Right cardiac atrium (tissue), 5 donors: ENCODE measurements at regions not wholly inside any gene's neighbourhood (a gene's known extent, or its start where the extent isn't known, plus 50 kb on each side); places are given as distances from the start of the nearest gene placed in this dataset.

Experiments used
- ATAC-seq, 2 donors: fragments of 200-7000 bp; cut with Tn5 transposase; one replicate each; pipeline versions ENCODE4 v1.8.0 to v1.9.1; 2020; ENCODE audit warnings: moderate library complexity in 2 of 2, mild to moderate bottlenecking in 1 of 2
- DNase-seq, 3 donors: peaks; one replicate each; pipeline ENCODE4 v3.0.0-alpha.2; 2020
- H3K27ac ChIP-seq: one replicate; pipeline ENCODE4 v1.5.1; 2013; ENCODE audit warnings: mild to moderate bottlenecking, low read length, control low read depth, moderate library complexity
- H3K27me3 ChIP-seq: one replicate; pipeline ENCODE4 v1.6.1; 2013; ENCODE audit not compliant: control insufficient read depth, insufficient read depth
- H3K4me1 ChIP-seq: one replicate; pipeline ENCODE4 v1.6.1; 2013; ENCODE audit warnings: low read length; ENCODE audit not compliant: control insufficient read depth, insufficient read depth
- H3K4me3 ChIP-seq: one replicate; pipeline ENCODE4 v1.5.1; 2013; ENCODE audit warnings: low read length, control low read depth
- H3K9me3 ChIP-seq: one replicate; pipeline ENCODE4 v1.6.1; 2013; ENCODE audit warnings: low read length; ENCODE audit not compliant: control insufficient read depth
- WGBS: extraction: QIAGEN DNeasy Blood & Tissue Kit; methylation state at CpG from one replicate; pipeline ENCODE4 v1.1.7; 2013; 5-methylcytosine and 5-hydroxymethylcytosine counted together
- intact Hi-C, 4 donors: fragments of 100-400 bp; cut with DNase I; formaldehyde crosslinking; loops; one replicate each; pipeline versions ENCODE4 v1.11.0 to v1.14.0; 2022 to 2023
- donor health status: healthy with polysubstance abuse.
- donor health status: DM: no; HTN: yes; CAD: no.
- donor health status: DM: no; HTN: no; CAD: no.
- donor health status: DM: no; HTN: yes; CAD: no; lungs with severe emphysema.
- donor health status: DM: yes; HTN: yes; CAD: no.

DNA sequence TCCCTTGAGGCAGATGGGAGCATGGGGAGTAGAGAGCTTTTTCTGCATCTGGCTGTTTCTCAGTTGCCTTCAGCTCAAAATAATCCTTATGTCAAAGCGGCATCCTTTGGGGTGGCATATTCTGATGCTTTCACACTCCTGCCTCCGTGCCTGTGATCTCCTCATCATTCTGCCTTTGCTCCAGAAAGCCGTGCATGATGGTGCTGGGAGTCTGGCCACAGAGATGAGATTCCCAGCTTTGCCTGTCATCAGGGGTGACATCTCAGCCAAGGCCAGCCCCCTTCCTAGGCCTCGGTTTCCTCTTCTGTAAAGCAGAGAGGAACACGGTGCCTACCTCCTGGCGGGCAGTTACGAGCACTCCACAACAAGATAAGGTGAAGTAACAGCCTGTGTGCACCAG lies 96.3 kb upstream of the ALDH1A3 start:
- intact Hi-C loops, result no loop called here
- no peaks in the 10 kb centered on the region for H3K4me1 ChIP-seq
- no peak overlapping the region for H3K27ac ChIP-seq
- ATAC-seq (no peak), DNase-seq (no peak)
- WGBS, result 84% methylated on average over 7 of the region's 7 CpGs
- H3K9me3 ChIP-seq, result no peaks in the 10 kb centered on the region
- no peak overlapping the region for H3K4me3 ChIP-seq
- no peaks in the 10 kb centered on the region for H3K27me3 ChIP-seq

DNA sequence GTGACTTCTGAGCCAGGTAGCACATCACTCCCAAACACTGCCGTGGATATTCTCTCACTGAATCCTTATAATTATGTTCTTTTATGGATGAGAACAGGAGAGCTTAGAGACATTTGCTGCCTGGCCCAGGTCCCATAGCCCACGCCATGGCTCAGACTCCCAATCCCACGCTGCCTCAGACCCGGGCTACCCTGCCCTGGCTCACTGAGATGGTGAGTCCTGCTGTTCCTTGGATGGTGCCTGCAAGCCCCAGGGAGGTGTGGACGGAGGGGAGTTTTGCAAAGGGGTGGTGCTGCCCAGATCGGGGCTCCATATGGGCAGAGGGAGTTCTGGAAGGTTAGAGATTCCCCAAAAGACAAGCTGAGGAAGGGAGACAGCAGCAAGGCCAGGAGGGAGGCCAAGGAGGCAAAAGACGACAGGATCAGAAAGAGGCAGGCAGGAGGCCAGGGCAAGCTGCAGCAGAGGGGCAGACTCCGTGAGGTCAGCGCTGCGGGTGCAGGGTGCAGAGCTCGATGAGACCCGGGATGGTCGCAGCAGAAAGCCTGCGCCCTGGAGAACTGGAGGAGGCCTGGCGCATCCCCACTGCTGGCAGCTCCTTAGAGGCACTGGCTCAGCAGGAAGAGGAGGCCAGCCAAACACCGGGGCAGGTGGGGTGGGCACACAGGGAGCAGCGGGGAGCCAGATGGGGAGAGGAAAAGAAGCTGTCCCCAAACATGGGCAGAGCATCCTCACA lies 95.7 kb upstream of the ALDH1A3 start:
- 85% methylated on average over 17 of the region's 17 CpGs for WGBS
- intact Hi-C loops, result no loop called here
- DNase-seq (no peak), ATAC-seq (no peak)
- Histone ChIP-seq H3K27ac (no peak overlapping the region), H3K9me3 (no peaks in the 10 kb centered on the region), H3K4me1 (no peaks in the 10 kb centered on the region), H3K4me3 (no peak overlapping the region), H3K27me3 (no peaks in the 10 kb centered on the region)

DNA sequence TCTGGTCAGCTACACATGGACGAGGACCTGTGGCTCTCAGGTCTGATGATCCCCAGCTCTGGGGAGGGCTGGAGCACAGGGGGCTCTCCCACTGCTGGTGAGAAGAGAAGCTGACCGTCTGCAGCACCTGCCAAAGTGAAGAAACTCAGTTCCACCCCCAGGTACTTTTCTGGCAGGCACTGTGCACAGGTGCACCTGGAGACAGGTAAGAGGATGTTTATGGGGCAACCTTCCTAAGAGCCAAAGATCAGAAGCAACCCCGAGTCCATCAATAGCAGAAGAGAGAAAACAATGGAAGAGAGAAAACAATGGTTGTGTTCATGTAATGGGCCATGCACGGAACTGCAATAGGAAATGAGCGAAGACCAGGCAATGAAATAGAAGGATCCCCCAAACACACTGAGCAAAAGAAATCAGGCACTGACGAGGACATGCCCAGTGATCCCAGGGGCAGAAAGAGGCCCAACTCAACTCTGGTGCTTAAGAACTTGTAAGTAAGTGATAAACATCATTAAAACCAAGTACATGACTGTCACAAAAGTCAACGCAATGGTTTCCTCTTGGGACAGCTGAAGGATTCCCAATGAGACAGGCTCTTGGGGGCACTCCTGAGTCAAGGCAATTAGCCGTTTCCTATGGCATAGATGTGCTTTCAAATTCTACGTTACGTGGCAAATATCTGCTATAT lies 95.0 kb upstream of the ALDH1A3 start:
- H3K9me3 ChIP-seq, result no peaks in the 10 kb centered on the region
- no peak overlapping the region for H3K4me3 ChIP-seq
- DNase-seq (no peak), ATAC-seq (no peak)
- intact Hi-C loops, result no loop called here
- no peaks in the 10 kb centered on the region for H3K27me3 ChIP-seq
- H3K27ac ChIP-seq, result no peak overlapping the region
- WGBS, result 87% methylated on average over 10 of the region's 10 CpGs
- H3K4me1 ChIP-seq, result no peaks in the 10 kb centered on the region

DNA sequence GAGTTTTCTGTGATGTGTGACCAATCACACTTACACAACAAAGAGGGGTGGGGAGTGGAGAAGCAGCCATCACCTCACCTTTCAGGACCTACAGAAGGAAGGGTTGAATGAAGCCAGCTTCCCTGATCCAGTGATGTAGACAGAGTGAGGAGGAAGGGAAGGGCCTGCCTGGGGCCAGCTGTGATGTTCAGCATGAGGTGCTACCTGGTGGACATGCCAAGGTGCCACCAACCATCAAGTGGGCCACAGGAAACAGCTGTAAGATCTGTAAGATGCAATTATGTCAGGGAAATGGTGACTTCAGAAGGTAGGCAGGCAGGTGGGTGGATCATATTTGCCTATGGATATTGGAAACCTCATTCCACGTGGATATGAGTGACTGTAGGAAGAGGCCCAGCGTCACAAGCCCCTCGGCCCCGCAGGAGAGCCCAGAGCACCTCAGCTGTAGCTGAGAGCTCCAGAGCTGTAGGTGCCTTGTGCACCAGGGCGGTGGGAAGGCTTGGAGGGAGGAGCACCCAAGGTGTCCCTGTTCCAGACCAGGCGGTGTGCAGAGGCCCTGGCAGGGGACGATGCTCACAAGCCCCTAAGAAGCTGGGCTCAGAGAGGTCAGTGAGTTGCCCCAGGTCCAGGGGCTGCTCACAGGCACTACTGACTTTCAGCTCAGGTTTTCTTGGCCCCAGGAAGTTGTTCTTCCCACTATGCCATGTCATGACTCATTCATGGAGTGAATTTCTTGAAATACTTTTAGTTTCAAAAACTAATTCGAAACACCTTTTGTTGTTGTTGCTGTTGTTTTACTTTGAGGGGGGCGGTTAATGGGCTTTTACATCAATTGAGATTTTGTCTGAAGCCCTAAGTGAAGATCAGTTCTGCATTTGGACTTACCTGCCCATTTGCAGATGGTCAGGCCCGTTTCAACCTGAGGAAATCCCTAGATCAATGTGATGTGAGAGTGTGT lies 94.2 kb upstream of the ALDH1A3 start:
- Histone ChIP-seq H3K4me3 (no peak overlapping the region), H3K9me3 (no peaks in the 10 kb centered on the region), H3K27me3 (no peaks in the 10 kb centered on the region), H3K4me1 (no peaks in the 10 kb centered on the region), H3K27ac (no peak overlapping the region)
- intact Hi-C loops, result no loop called here
- ATAC-seq (no peak), DNase-seq (no peak)
- 91% methylated on average over 10 of the region's 10 CpGs for WGBS

DNA sequence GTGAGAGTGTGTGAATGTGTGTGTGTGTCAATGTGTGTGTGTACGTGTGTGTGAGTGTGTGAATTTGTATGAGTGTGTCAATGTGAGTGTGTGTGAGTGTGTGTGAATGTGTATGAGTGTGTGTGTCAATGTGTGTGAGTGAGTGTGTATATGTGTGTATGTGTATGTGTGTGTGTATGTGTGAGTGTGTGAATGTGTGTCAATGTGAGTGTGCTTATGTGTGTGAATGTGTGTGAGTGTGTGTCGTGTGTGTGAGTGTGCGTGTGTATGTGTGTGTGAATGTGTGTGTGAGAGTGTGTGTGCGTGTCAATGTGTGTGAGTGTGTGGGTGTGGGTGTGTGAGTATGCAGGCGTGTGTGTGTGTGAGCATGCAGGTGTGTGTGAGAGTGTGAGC lies 93.5 kb upstream of the ALDH1A3 start:
- H3K9me3 ChIP-seq, result no peaks in the 10 kb centered on the region
- intact Hi-C loops, result no loop called here
- ATAC-seq (no peak), DNase-seq (no peak)
- H3K27ac ChIP-seq, result no peak overlapping the region
- 92% methylated on average over 5 of the region's 5 CpGs for WGBS
- no peaks in the 10 kb centered on the region for H3K27me3 ChIP-seq
- no peak overlapping the region for H3K4me3 ChIP-seq
- no peaks in the 10 kb centered on the region for H3K4me1 ChIP-seq

DNA sequence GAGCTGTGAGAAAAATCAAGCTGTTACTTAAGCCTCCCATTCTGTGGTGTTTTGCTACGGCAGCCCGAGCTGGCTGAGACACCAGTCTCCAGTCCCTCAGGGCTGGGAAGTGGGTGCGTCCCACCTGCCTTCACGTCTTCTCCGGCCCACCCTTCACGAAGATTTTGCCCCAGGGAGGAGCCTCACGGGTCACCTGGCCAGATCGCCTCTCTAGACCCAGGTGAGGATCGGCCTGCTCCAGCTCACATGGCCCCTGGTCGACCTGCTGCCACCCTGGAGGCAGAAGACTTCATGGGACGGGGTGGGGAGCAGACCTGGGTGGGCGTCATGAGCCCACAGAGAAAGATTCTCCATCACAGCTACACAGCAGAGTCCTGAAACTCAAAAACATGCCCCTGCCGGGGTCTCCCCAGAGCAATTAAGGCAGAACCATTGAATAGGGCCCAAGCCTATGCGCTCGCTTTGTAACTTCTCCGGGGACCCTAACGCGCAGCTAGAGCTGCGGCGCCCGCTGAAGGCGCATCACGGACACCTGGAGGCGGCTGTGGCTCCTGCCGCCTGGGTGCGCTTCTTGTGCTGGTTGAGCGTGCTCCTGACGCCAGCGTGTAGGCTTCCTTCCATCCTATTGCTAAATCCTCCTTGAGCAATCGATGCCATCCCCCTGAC lies 92.6 kb upstream of the ALDH1A3 start:
- WGBS, result 91% methylated on average over 30 of the region's 30 CpGs
- no peak for ATAC-seq
- no peaks in the 10 kb centered on the region for H3K4me1 ChIP-seq
- H3K4me3 ChIP-seq, result no peak overlapping the region
- no peak overlapping the region for H3K27ac ChIP-seq
- no peak for DNase-seq
- no peaks in the 10 kb centered on the region for H3K9me3 ChIP-seq
- no peaks in the 10 kb centered on the region for H3K27me3 ChIP-seq
- intact Hi-C loops, result no loop called here

DNA sequence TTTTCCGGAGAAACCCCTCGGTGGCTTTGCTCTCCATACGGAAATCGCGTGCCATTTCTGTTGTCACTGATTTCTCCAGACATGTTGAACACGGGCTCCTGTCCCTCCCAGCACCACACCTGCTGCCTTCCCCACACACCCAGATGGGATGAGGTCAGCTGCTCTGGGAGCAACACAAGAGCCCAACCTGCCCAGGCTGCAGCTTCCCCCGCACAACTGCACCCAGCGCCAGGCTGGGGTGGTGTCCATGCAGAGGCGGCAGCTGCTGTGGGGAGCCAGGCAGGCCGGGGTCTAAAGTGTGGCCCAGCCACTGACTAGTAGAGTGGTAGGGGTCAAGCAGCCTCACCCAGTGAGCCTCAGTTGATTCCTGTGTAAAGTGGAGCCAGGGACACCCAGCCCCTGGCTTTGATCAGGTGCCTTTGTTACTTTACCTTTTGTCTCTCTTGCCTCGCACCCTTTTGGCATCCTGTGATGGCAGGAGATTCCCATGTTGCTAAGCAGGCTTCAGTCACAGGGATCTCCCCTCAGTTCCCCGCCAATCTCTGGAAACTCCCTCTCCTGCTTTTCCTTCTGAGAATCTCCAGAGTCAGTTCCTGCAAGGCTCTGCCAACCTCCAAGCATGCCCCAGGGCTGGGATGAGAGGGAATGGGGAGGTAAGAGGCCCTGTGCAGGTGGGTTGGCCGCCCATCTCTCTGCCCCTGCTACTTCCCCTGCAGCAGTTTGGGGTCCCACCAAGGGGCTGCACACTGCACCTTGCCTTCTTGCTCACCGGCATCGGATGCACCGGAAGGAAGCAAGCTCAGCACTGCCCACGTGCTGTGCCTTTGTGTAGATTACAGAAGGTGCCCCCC lies 91.8 kb upstream of the ALDH1A3 start:
- H3K9me3 ChIP-seq, result no peaks in the 10 kb centered on the region
- ATAC-seq (no peak), DNase-seq (no peak)
- 78% methylated on average over 17 of the region's 17 CpGs for WGBS
- H3K27ac ChIP-seq, result no peak overlapping the region
- H3K4me1 ChIP-seq, result no peaks in the 10 kb centered on the region
- no peak overlapping the region for H3K4me3 ChIP-seq
- intact Hi-C loops, result no loop called here
- no peaks in the 10 kb centered on the region for H3K27me3 ChIP-seq

DNA sequence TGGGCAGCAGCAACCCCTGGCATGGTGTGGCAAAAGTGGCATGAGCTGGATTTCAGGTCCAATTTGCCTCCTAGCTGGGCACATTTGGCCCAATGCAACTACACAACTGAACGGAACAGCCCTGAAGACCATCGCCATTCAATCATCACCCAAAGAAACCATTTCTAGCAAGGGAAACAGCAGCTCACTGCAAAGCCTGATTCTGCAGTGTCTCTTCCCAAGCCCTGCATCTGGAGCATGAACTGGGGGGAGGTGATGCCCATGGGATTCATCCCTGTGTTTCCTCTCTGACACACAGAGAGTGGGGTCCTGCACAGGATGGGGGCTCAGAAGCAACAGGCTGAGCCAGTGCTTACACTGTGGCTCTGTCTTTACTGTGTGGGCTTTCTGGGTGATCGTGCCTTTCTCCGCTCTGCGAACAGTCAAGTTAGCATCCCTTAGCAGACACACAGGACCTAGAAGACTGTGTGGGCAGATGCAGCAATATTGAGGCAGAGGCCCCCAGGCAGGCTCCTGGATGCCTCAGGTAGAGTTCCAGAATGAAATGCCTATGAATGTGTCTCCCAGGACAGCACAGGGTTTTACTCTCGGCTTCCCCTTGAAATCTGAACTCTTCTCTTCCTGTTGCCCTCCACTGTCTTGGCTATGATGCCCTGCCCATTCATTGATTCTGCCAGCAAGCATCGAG lies 91.1 kb upstream of the ALDH1A3 start:
- no peak overlapping the region for H3K27ac ChIP-seq

DNA sequence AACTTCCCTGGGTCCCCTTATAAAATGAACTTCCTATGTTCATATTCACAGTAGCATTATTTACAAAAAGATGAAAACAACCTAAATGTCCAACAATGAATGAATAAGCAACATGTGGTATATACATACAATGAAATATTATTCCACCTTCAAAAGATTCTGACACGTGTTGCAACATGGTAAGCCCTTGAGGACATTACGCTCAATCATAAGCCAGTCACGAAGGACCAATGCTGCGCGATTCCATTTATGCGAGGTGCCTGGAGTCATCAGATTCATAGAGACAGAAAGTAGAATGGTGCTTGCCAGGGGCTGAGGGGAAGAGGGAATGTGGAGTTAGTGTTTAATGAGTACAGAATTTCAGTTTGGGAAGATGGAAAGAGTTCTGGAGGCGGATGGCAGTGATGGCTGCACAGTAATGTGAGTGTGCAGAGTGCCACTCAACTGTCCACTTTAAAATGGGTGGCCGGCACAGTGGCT lies 88.8 kb upstream of the ALDH1A3 start:
- H3K27ac ChIP-seq, result no peak overlapping the region
- no peaks in the 10 kb centered on the region for H3K9me3 ChIP-seq
- DNase-seq, result no peak
- WGBS, result 95% methylated on average over 8 of the region's 8 CpGs
- no peaks in the 10 kb centered on the region for H3K27me3 ChIP-seq
- no peak overlapping the region for H3K4me3 ChIP-seq
- no peaks in the 10 kb centered on the region for H3K4me1 ChIP-seq
- intact Hi-C loops, result no loop called here
- no peak for ATAC-seq

More for the DNA sequence above, 91.1 kb upstream of the ALDH1A3 start:
- intact Hi-C loops, result no loop called here
- no peaks in the 10 kb centered on the region for H3K27me3 ChIP-seq
- H3K4me1 ChIP-seq, result no peaks in the 10 kb centered on the region
- no peak overlapping the region for H3K4me3 ChIP-seq
- no peak for ATAC-seq
- H3K9me3 ChIP-seq, result no peaks in the 10 kb centered on the region
- DNase-seq, result no peak
- WGBS, result 90% methylated on average over 7 of the region's 7 CpGs

DNA sequence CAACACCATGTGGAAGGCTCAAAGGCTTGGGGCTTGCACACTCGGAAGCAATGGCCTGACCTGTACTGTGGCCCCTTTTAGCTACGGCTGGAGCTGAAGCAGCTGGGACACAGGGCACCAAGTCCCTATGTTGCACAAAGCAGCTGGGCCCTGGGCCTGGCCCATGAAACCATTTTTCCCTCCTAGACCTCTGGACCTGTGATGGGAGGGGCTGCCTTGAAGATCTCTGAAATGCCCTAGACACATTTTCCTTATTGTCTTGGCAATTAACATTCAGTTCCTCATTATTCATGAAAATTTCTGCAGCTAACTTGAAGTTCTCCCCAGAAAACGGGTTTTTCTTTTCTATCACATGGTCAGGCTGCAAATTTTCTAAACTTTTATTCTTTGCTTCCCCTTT lies 85.6 kb upstream of the ALDH1A3 start:
- ATAC-seq (no peak), DNase-seq (no peak)
- Histone ChIP-seq H3K27ac (no peak overlapping the region), H3K9me3 (no peaks in the 10 kb centered on the region), H3K4me3 (no peak overlapping the region), H3K4me1 (no peaks in the 10 kb centered on the region), H3K27me3 (no peaks in the 10 kb centered on the region)
- intact Hi-C loops, result no loop called here
- WGBS, result 85% methylated on average over 3 of the region's 3 CpGs
